ENCODE measurements at regions not wholly inside any gene's neighbourhood (a gene's known extent, or its start where the extent isn't known, plus 50 kb on each side); places are given as distances from the start of the nearest gene placed in this dataset.

GRCh38 chr2:7288484-7288883 lies 371.3 kb downstream of the RNF144A start:
- no peak overlapping the region for H3K4me3 ChIP-seq
- DNase-seq (ENCODE audit: low spot score): no peak

GRCh38 chr2:7289697-7290096 lies 372.5 kb downstream of the RNF144A start:
- DNase-seq (ENCODE audit: low spot score) (no peak), ATAC-seq (ENCODE audit: insufficient number of reproducible peaks, low FRiP score, low read depth) (no peak)
- H3K27ac ChIP-seq: no peak overlapping the region

More at GRCh38 chr2:7288484-7288883, 371.3 kb downstream of the RNF144A start:
- Histone ChIP-seq H3K36me3 (no peaks in the 10 kb centered on the region), H3K9me3 (no peaks in the 10 kb centered on the region), H3K27ac (no peak overlapping the region), H3K27me3 (replicated peaks; ENCODE audit: insufficient read depth) (no peaks in the 10 kb centered on the region), H3K4me1 (ENCODE audit: control insufficient read depth in 1 of 2, low read depth in 2 of 2) (no peaks in the 10 kb centered on the region)
- ATAC-seq (ENCODE audit: insufficient number of reproducible peaks, low FRiP score, low read depth): no peak
- TF ChIP-seq CTCF (IDR thresholded peaks at IDR 0.05): no peak

GRCh38 chr2:7292154-7292691 lies 375.0 kb downstream of the RNF144A start:
- Histone ChIP-seq H3K27ac (no peak overlapping the region), H3K36me3 (no peaks in the 10 kb centered on the region), H3K27me3 (replicated peaks; ENCODE audit: insufficient read depth) (no peaks in the 10 kb centered on the region), H3K4me3 (no peak overlapping the region), H3K9me3 (no peaks in the 10 kb centered on the region), H3K4me1 (ENCODE audit: control insufficient read depth in 1 of 2, low read depth in 2 of 2) (no peaks in the 10 kb centered on the region)
- DNase-seq (ENCODE audit: low spot score) (no peak), ATAC-seq (ENCODE audit: insufficient number of reproducible peaks, low FRiP score, low read depth) (no peak)
- TF ChIP-seq CTCF (IDR thresholded peaks at IDR 0.05): no peak

More at GRCh38 chr2:7289697-7290096, 372.5 kb downstream of the RNF144A start:
- no peak overlapping the region for H3K4me3 ChIP-seq
- no peaks in the 10 kb centered on the region for H3K9me3 ChIP-seq
- H3K36me3 ChIP-seq: no peaks in the 10 kb centered on the region
- no peak for TF ChIP-seq CTCF (IDR thresholded peaks at IDR 0.05)
- H3K4me1 ChIP-seq (ENCODE audit: control insufficient read depth in 1 of 2, low read depth in 2 of 2): no peaks in the 10 kb centered on the region
- no peaks in the 10 kb centered on the region for H3K27me3 ChIP-seq (replicated peaks; ENCODE audit: insufficient read depth)

GRCh38 chr2:7309582-7309981 lies 392.4 kb downstream of the RNF144A start:
- Histone ChIP-seq H3K27ac (no peak overlapping the region), H3K4me3 (no peak overlapping the region), H3K9me3 (no peaks in the 10 kb centered on the region), H3K36me3 (no peaks in the 10 kb centered on the region), H3K4me1 (ENCODE audit: control insufficient read depth in 1 of 2, low read depth in 2 of 2) (peaks cover 8 to 20% of the 10 kb centered on the region in 2 donors), H3K27me3 (replicated peaks; ENCODE audit: insufficient read depth) (no peaks in the 10 kb centered on the region)
- TF ChIP-seq CTCF (IDR thresholded peaks at IDR 0.05): no peak
- DNase-seq (ENCODE audit: low spot score): no peak
- no peak for ATAC-seq (ENCODE audit: insufficient number of reproducible peaks, low FRiP score, low read depth)

- TF ChIP-seq CTCF (IDR thresholded peaks at IDR 0.05): no peak
- no peaks in the 10 kb centered on the region for H3K27me3 ChIP-seq (replicated peaks; ENCODE audit: insufficient read depth)
- ATAC-seq (ENCODE audit: insufficient number of reproducible peaks, low FRiP score, low read depth) (no peak), DNase-seq (ENCODE audit: low spot score) (no peak)
- no peak overlapping the region for H3K4me3 ChIP-seq
- H3K4me1 ChIP-seq (ENCODE audit: control insufficient read depth in 1 of 2, low read depth in 2 of 2): no peaks in the 10 kb centered on the region
- no peaks in the 10 kb centered on the region for H3K36me3 ChIP-seq
- H3K9me3 ChIP-seq: no peaks in the 10 kb centered on the region
- no peak overlapping the region for H3K27ac ChIP-seq
Measured at GRCh38 chr2:7324706-7325105, 407.5 kb downstream of the RNF144A start.

All from thoracic aorta (tissue), 2 donors.